ENCODE measurements at regions not wholly inside any gene's neighbourhood (a gene's known extent, or its start where the extent isn't known, plus 50 kb on each side); places are given as distances from the start of the nearest gene placed in this dataset.

DNA sequence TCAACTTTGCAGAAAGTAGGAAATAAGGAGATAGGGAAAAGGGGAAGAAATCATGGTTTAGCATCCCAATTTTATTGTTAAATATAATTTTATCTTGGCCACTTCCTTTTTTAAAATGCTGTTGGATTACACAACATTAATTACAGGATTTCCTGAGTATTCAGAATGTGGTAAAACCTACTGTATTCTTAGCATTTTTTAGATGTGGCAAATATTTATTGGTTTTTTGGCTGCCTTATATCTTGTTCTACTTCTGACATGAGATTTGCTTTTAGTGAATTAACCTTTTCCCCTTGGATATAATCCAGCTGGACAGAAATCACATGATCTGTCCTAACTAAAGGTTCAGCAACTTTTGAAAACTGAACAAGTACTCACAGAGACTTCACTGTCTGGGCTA lies 104.9 kb downstream of the PTGS2 start:
- DNase-seq (ENCODE audit: low read depth), result peak; percentile 58
- H3K4me3 ChIP-seq (ENCODE audit: control insufficient read depth, low read depth, low read length), result no peak overlapping the region
- TF ChIP-seq, protein P1, sequence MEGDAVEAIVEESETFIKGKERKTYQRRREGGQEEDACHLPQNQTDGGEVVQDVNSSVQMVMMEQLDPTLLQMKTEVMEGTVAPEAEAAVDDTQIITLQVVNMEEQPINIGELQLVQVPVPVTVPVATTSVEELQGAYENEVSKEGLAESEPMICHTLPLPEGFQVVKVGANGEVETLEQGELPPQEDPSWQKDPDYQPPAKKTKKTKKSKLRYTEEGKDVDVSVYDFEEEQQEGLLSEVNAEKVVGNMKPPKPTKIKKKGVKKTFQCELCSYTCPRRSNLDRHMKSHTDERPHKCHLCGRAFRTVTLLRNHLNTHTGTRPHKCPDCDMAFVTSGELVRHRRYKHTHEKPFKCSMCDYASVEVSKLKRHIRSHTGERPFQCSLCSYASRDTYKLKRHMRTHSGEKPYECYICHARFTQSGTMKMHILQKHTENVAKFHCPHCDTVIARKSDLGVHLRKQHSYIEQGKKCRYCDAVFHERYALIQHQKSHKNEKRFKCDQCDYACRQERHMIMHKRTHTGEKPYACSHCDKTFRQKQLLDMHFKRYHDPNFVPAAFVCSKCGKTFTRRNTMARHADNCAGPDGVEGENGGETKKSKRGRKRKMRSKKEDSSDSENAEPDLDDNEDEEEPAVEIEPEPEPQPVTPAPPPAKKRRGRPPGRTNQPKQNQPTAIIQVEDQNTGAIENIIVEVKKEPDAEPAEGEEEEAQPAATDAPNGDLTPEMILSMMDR (IDR thresholded peaks at IDR 0.05; ENCODE audit: control insufficient read depth, insufficient read depth, low read depth, low read length, missing control alignments), result no peak

DNA sequence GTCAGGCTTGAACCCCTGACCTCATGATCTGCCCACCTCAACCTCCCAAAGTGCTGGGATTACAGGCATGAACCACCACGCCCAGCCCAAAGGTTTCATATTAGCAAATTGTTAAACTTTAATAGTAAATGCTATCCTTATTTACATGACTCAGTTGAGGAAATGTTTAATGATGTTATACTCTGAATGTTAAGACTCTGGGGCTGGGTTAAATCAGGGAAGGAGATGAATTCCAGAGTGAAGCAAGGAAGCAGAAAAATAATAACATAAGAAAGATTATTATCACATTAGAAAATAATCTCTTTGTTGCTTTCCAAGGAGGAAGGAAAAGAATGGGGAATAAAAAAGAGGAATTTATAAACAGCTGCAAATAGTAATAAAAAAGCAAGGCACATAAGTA lies 105.3 kb downstream of the PTGS2 start:
- TF ChIP-seq, protein P1 (IDR thresholded peaks at IDR 0.05; ENCODE audit: control insufficient read depth, insufficient read depth, low read depth, low read length, missing control alignments), result no peak
- no peak overlapping the region for H3K4me3 ChIP-seq (ENCODE audit: control insufficient read depth, low read depth, low read length)
- no peak for DNase-seq (ENCODE audit: low read depth)

DNA sequence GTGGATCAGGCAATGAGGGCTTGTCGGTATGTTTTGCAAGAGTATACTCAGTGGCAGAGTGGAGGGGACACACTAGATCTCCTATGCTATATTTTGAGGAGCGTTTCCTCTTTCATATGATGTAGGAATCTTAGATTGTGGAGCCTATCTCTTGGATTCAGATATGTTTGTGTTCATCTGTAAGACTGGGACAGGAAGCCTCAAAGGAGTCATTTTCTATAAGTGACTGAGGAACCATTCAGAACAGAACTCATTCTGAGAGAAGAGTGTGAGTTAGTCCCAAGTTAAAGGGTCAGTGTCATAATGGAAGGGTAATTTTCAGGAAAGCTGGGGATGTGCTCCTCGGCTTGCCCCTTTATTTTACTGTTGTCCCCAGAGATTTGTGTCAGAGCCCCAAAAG lies 107.7 kb downstream of the PTGS2 start:
- no peak for DNase-seq (ENCODE audit: low read depth)
- H3K4me3 ChIP-seq (ENCODE audit: control insufficient read depth, low read depth, low read length), result no peak overlapping the region
- TF ChIP-seq, protein P1 (IDR thresholded peaks at IDR 0.05; ENCODE audit: control insufficient read depth, insufficient read depth, low read depth, low read length, missing control alignments), result no peak

DNA sequence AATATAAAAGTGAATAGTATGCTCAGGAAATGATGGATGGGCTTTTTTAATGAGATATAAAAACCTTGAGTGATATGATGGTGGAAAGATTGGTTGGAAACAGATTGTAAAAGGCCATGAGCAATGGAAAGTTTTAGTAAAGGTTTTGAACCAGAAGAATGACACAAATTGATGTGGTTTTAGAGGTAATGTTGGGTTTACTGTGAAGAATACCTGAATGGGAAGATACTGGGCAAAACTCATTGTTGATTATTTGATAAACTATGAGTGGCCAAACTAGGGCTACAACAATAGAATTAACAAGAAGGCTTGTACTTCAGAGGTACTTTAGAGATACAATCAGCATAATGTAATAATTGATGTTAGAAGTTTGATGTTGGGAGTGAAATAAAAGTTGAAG lies 108.5 kb downstream of the PTGS2 start:
- no peak for DNase-seq (ENCODE audit: low read depth)
- no peak overlapping the region for H3K4me3 ChIP-seq (ENCODE audit: control insufficient read depth, low read depth, low read length)
- TF ChIP-seq, protein P1 (IDR thresholded peaks at IDR 0.05; ENCODE audit: control insufficient read depth, insufficient read depth, low read depth, low read length, missing control alignments), result no peak

DNA sequence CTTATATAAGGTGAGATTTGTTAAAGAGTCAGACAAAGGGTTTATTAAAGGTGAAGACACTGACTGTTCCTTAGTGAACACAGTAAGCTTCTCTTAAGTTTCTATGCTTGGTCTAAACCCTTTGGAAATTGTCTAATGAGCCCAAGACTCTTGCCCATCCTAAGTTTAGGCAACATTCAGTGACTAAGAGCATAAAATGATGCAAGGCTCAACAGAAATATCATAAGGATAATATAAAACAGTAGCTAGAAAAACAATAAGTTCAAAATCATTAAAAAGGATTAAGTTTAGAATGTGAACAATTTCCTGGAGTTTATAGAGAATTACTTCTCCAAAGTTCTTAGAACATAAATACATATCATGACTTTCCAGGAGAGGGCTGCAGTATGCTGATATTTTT lies 108.9 kb upstream of the PDC start:
- H3K4me3 ChIP-seq (ENCODE audit: control insufficient read depth, low read depth, low read length), result no peak overlapping the region

DNA sequence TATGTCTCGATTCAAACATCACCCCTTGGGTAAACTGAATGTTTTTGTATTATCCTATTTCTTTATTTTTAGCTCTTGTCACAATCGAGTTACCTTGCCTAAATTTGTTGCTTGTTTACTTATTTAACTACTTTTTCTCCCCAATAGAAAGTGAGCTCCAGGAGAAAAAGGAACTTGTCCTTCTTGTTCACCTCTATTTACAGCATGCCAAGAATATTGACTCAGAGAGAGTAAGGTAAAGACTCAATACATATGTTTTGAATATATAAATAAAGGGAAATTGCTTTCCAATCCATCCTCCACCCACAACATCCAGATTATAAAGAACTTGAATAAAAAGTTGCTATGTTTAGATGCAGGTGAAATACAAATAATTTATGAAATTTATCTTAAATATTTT lies 107.3 kb upstream of the PDC start:
- DNase-seq (ENCODE audit: low read depth), result no peak
- TF ChIP-seq, protein P1 (IDR thresholded peaks at IDR 0.05; ENCODE audit: control insufficient read depth, insufficient read depth, low read depth, low read length, missing control alignments), result no peak
- no peak overlapping the region for H3K4me3 ChIP-seq (ENCODE audit: control insufficient read depth, low read depth, low read length)

More for the DNA sequence above, 108.9 kb upstream of the PDC start:
- TF ChIP-seq, protein P1 (IDR thresholded peaks at IDR 0.05; ENCODE audit: control insufficient read depth, insufficient read depth, low read depth, low read length, missing control alignments), result no peak
- peak; percentile 29 for DNase-seq (ENCODE audit: low read depth)
